SK-N-MC (cell line): ENCODE measurements at regions not wholly inside any gene's neighbourhood (a gene's known extent, or its start where the extent isn't known, plus 50 kb on each side); places are given as distances from the start of the nearest gene placed in this dataset.

Experiments used
- EZH2 ChIP-seq: fragments of 200-600 bp; sonication (generic); IDR thresholded peaks from one replicate; pipeline ENCODE4 v1.6.1; 2017; ENCODE audit warnings: antibody characterized with exemption
- FOXP2 ChIP-seq: optimal IDR thresholded peaks from 2 replicates; pipeline ENCODE3; 2011; ENCODE audit warnings: mild to moderate bottlenecking, moderate library complexity; ENCODE audit not compliant: insufficient read depth; ENCODE audit errors: extremely low read length, control extremely low read depth
- POLR2AphosphoS5 ChIP-seq: IDR thresholded peaks from 2 replicates; pipeline ENCODE4 v1.6.1; 2012; ENCODE audit warnings: mild to moderate bottlenecking, low read depth, low read length, borderline replicate concordance

DNA sequence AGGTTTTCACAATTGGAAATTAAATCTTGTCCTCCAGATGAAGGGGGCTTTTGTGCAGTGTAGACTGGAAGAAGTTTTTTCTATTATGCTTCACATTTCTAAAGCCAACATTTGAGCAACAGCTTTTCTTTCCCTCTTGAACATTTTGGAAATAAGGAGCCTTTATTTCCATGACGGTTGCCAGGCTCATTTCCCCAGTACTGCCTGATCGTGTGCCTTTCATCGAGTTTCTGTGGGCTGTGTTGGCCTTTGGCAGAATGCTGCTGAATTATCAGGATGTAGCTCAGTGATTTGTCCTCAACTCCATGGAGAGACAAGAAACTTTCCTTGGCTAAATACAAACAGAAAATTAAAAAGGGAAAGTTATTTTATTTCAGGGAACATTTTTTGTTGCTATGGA is 314.8 kb upstream of the LRRC3B start:
- TF ChIP-seq POLR2AphosphoS5 (no peak), EZH2 (no peak), FOXP2 (no peak)
